ENCODE measurements at regions not wholly inside any gene's neighbourhood (a gene's known extent, or its start where the extent isn't known, plus 50 kb on each side); places are given as distances from the start of the nearest gene placed in this dataset.

DNA sequence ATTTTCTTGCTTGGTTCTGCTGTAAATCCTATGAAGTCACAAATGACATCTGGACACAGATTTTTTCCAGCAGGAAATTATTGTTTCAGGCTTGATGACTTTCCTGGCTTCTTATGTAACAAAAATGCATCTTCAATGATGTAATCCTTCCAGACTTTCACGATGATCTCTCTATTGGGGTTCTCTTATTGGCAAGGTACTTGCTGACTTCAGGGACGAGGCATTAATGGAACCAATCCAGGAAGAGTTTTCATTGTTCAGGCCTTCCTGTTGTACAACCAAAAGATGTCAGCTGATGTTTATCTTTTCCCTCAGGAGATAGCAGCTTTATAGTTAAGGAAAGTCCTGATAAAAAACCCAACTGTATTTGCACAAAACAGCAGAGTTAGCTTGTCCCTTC lies 118.5 kb upstream of the MMS22L start:
- FAIRE-seq (no peak), DNase-seq (ENCODE audit: insufficient read length, low spot score) (no peak)
- no peak for TF ChIP-seq CTCF (IDR thresholded peaks at IDR 0.05; ENCODE audit: insufficient read depth, missing control alignments)

- no peak for TF ChIP-seq CTCF (IDR thresholded peaks at IDR 0.05; ENCODE audit: insufficient read depth, missing control alignments)
- DNase-seq (ENCODE audit: insufficient read length, low spot score) (no peak), FAIRE-seq (no peak)
These were observed 122.9 kb upstream of the MMS22L start for GRCh38 chr6:97405818-97406409.

GRCh38 chr6:97406633-97407032 lies 123.6 kb upstream of the MMS22L start:
- no peak for TF ChIP-seq CTCF (IDR thresholded peaks at IDR 0.05; ENCODE audit: insufficient read depth, missing control alignments)
- DNase-seq (ENCODE audit: insufficient read length, low spot score), result no peak
- no peak for FAIRE-seq

GRCh38 chr6:97411610-97412009 lies 128.6 kb upstream of the MMS22L start:
- FAIRE-seq, result peak; percentile 66
- TF ChIP-seq CTCF (IDR thresholded peaks at IDR 0.05; ENCODE audit: insufficient read depth, missing control alignments), result no peak
- DNase-seq (ENCODE audit: insufficient read length, low spot score), result no peak

DNA sequence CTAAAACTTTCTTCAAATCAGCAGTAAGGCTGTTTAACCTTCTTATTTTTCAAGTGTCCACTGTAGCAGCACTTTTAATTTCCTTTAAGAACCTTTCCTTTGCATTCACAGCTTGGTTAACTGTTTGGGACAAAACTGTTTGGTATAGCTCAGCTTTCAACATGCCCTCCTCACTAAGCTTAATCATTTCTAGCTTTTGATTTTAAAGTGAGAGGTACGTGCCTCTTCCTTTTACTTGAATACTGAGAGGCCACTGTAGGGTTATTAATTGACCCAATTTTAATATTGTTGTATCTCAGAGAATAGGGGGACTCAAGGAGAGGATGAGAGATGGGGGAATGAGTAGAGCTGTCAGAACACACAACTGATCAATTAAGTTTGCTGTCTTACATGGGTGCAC lies 129.5 kb upstream of the MMS22L start:
- DNase-seq (ENCODE audit: insufficient read length, low spot score) (no peak), FAIRE-seq (no peak)
- TF ChIP-seq CTCF (IDR thresholded peaks at IDR 0.05; ENCODE audit: insufficient read depth, missing control alignments), result no peak

- DNase-seq (ENCODE audit: insufficient read length, low spot score), result no peak
- FAIRE-seq, result no peak
- TF ChIP-seq CTCF (IDR thresholded peaks at IDR 0.05; ENCODE audit: insufficient read depth, missing control alignments), result no peak
These were observed 139.2 kb upstream of the MMS22L start for GRCh38 chr6:97422171-97422570.

- no peak for TF ChIP-seq CTCF (IDR thresholded peaks at IDR 0.05; ENCODE audit: insufficient read depth, missing control alignments)
- DNase-seq (ENCODE audit: insufficient read length, low spot score) (no peak), FAIRE-seq (no peak)
These were observed 140.2 kb upstream of the MMS22L start for GRCh38 chr6:97423190-97423589.
